ENCODE measurements at regions not wholly inside any gene's neighbourhood (a gene's known extent, or its start where the extent isn't known, plus 50 kb on each side); places are given as distances from the start of the nearest gene placed in this dataset.

DNA sequence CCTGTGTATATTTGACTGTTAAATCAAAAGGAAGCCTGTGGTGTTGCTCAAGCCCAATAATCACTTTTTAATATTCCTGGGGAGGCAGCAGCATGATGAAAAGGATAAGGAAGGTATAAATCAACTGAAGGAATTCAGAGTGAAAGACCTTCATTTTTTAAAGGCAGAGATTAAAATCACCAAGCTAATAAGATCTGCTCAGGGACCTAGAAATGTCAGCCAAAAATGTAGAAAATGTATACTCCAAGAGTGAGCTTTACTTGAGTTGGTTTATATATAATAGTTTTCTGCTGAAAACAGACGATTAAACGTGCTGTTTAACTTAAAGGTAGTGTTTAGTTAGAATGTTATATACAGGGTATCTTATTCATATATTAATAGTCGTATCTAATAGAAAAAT, 549.3 kb downstream of the IQCM start:
- no peaks in the 10 kb centered on the region for H3K27me3 ChIP-seq (ENCODE audit: low read depth)
- TF ChIP-seq, protein P1, sequence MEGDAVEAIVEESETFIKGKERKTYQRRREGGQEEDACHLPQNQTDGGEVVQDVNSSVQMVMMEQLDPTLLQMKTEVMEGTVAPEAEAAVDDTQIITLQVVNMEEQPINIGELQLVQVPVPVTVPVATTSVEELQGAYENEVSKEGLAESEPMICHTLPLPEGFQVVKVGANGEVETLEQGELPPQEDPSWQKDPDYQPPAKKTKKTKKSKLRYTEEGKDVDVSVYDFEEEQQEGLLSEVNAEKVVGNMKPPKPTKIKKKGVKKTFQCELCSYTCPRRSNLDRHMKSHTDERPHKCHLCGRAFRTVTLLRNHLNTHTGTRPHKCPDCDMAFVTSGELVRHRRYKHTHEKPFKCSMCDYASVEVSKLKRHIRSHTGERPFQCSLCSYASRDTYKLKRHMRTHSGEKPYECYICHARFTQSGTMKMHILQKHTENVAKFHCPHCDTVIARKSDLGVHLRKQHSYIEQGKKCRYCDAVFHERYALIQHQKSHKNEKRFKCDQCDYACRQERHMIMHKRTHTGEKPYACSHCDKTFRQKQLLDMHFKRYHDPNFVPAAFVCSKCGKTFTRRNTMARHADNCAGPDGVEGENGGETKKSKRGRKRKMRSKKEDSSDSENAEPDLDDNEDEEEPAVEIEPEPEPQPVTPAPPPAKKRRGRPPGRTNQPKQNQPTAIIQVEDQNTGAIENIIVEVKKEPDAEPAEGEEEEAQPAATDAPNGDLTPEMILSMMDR (IDR thresholded peaks at IDR 0.05) = no peak
- intact Hi-C loops (cut with DNase I) = no loop called here
- H3K9me3 ChIP-seq = no peaks in the 10 kb centered on the region
- no peak overlapping the region for H3K27ac ChIP-seq
- H3K36me3 ChIP-seq = no peaks in the 10 kb centered on the region
- no peak overlapping the region for H3K4me3 ChIP-seq
- no peaks in the 10 kb centered on the region for H3K4me1 ChIP-seq
- ATAC-seq = no peak
- DNase-seq = no peak

DNA sequence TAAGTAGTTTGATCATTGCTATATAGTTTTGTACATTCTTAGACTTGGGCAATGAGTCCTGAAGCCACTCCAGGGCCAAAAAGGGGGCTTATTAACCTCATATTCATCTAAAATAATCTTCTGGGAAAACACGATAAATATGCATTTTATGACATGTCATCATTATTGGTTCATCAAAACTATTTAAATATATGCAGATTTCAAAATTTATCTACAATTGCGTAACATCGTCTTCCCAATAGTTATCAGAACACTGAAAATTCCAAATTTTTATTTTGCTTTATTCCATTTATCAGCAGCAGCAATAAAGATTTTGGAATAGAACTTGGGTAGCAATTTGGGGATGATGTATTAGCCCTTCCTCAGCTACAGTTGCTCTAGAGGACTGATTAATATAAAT, 550.0 kb downstream of the IQCM start:
- ATAC-seq (no peak), DNase-seq (no peak)
- H3K36me3 ChIP-seq = no peaks in the 10 kb centered on the region
- H3K4me3 ChIP-seq = no peak overlapping the region
- no peak overlapping the region for H3K27ac ChIP-seq
- no peaks in the 10 kb centered on the region for H3K27me3 ChIP-seq (ENCODE audit: low read depth)
- H3K9me3 ChIP-seq = no peaks in the 10 kb centered on the region
- intact Hi-C loops (cut with DNase I) = no loop called here
- H3K4me1 ChIP-seq = no peaks in the 10 kb centered on the region
- TF ChIP-seq, protein P1 (IDR thresholded peaks at IDR 0.05) = no peak

DNA sequence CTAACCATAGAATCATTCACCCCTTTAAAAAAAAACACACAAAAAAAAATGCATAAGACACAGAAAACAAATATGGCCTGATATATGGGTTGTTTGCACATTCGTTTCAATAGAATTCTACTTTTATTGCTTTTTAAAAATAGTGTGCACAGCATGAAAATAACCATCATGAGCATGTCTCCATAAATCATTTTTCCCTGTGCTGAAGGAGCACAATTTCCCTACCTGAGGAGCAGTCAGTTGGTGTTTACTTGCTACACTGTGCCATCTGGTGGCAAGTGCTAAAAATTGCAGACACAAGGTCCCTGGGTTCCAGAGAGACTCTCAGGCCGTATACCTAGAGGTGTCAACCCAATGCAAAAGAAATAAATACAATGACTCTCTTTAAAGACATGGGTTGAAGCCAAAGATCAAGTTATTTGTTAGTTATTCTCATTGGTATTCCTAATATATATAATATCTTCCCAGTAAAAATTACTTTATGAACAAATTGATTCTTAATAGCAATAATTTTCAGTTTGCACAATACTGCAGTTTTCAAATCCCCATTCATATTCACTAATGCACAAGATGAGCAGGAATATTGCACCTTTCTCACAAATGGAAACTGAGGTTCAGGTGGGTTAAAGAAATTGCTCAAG, 551.4 kb downstream of the IQCM start:
- Histone ChIP-seq H3K27ac (no peak overlapping the region), H3K4me3 (no peak overlapping the region), H3K9me3 (no peaks in the 10 kb centered on the region), H3K4me1 (no peaks in the 10 kb centered on the region), H3K36me3 (no peaks in the 10 kb centered on the region), H3K27me3 (ENCODE audit: low read depth) (no peaks in the 10 kb centered on the region)
- intact Hi-C loops (cut with DNase I) = no loop called here
- ATAC-seq (peak; percentile 78 to 85), DNase-seq (no peak)
- TF ChIP-seq, protein P1 (IDR thresholded peaks at IDR 0.05) = peak; percentile 61

DNA sequence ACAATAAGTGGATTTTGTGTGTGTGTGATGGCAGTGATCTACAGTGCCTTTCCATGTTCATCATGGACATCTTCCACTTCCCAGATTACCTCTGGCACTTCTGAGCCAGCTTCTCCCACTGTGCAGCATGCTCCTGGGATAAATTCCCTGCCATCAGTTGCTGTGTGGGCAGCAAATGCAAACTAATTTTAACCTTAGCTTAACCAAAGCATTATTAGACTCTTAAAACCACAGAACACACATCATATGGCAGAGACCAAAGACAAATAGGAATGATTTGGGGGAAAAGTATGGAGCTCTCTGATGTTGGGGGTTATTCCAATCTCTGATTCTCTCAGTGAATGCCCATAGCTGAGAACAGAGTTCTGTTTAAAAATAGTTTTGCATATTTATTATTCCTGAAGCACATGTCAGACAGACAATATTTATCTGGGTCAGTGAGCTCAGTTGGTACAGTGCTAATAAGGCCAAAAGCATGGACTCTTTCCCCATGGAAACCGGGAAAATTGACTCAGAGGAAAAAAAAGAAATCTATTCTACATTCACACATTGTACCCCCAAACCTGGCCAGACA, 567.4 kb downstream of the IQCM start:
- H3K27me3 ChIP-seq (ENCODE audit: low read depth) = no peaks in the 10 kb centered on the region
- H3K4me3 ChIP-seq = no peak overlapping the region
- TF ChIP-seq, protein P1 (IDR thresholded peaks at IDR 0.05) = no peak
- DNase-seq (no peak), ATAC-seq (no peak)
- H3K9me3 ChIP-seq = no peaks in the 10 kb centered on the region
- no peaks in the 10 kb centered on the region for H3K4me1 ChIP-seq
- intact Hi-C loops (cut with DNase I) = no loop called here
- no peaks in the 10 kb centered on the region for H3K36me3 ChIP-seq
- H3K27ac ChIP-seq = no peak overlapping the region

DNA sequence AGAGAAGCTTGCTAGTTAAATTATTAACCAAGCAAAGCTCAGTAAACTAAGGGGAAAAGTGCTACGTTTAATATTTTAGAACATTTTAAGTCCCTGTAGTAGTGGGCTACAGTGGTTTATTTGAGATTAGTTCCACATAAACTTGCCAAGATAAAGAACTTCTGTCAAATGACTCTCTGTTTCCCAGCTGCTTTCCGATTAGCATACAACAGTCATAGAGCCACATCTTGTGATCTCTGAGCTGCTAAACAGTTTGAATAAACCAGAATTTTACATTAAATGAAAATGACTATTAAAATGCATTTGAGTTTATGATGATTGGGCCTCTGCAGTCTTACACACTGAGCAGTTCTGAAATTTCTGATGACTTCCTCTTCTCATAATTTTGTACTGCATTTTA, 568.5 kb downstream of the IQCM start:
- intact Hi-C loops (cut with DNase I) = no loop called here
- H3K36me3 ChIP-seq = no peaks in the 10 kb centered on the region
- H3K4me3 ChIP-seq = no peak overlapping the region
- H3K27me3 ChIP-seq (ENCODE audit: low read depth) = no peaks in the 10 kb centered on the region
- no peaks in the 10 kb centered on the region for H3K4me1 ChIP-seq
- DNase-seq = no peak
- TF ChIP-seq, protein P1 (IDR thresholded peaks at IDR 0.05) = no peak
- no peak for ATAC-seq
- no peaks in the 10 kb centered on the region for H3K9me3 ChIP-seq
- no peak overlapping the region for H3K27ac ChIP-seq
